Activated CD8-positive, alpha-beta memory T cell treated with anti-CD3 and anti-CD28 coated beads, Interleukin-2, amount 10 ng/mL, durations not matched to agents 7 days and 5 days (primary cell): ENCODE measurements at regions not wholly inside any gene's neighbourhood (a gene's known extent, or its start where the extent isn't known, plus 50 kb on each side); places are given as distances from the start of the nearest gene placed in this dataset.

ENCODE experiments used
- ATAC-seq: fragments of 150-1000 bp; cut with Tn5 transposase; one replicate; pipeline ENCODE4 v1.10.0; 2021; ENCODE audit warnings: moderate library complexity
- CTCF ChIA-PET: fragments of 350-600 bp; sonication (Branson Sonifier 250); formaldehyde crosslinking; loops from one replicate; lab custom pipeline; 2021; ENCODE audit warnings: antibody characterized with exemption; lab: Charles Lee
- DNase-seq: peaks from one replicate; pipeline ENCODE4 v3.0.0-alpha.2; 2020
- H3K27ac Mint-ChIP-seq: one replicate; pipeline ENCODE4 v1.8.0; 2021; ENCODE audit warnings: mild to moderate bottlenecking, mixed read lengths
- H3K27me3 Mint-ChIP-seq: one replicate; pipeline ENCODE4 v1.8.0; 2021; ENCODE audit warnings: mixed read lengths
- H3K36me3 Mint-ChIP-seq: one replicate; pipeline ENCODE4 v1.8.0; 2021; ENCODE audit warnings: mild to moderate bottlenecking, mixed read lengths
- H3K4me1 Mint-ChIP-seq: one replicate; pipeline ENCODE4 v1.8.0; 2021; ENCODE audit warnings: mixed read lengths
- H3K4me3 Mint-ChIP-seq: one replicate; pipeline ENCODE4 v1.8.0; 2021; ENCODE audit warnings: mild to moderate bottlenecking, moderate library complexity, mixed read lengths
- H3K9me3 Mint-ChIP-seq: one replicate; pipeline ENCODE4 v1.8.0; 2022; ENCODE audit warnings: low read depth, mixed read lengths

DNA sequence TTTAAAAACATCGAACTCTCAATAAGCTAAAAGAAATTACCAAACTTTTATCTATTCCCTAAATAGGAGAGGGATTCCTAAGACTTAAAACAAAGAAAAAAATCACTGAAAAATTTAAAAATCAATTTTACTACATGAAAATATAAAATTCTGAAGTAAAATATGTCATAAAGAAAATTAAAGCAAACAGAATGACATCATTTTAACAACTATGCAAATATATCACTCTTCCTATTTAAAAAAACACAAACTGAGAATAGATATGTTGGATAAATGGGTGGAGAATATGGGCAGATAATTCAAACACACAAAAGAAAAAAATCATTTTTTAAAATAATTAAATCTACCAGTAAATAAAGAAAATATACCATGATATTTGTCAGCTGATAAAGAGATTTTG is 510.0 kb downstream of the BCL11B start:
- Mint-ChIP-seq H3K4me1 (no peaks in the 10 kb centered on the region), H3K9me3 (peaks cover 14% of the 10 kb centered on the region), H3K27me3 (peaks cover 3% of the 10 kb centered on the region), H3K27ac (no peak overlapping the region), H3K4me3 (no peak overlapping the region), H3K36me3 (no peaks in the 10 kb centered on the region)
- DNase-seq = no peak
- CTCF ChIA-PET = no interaction called here
- no peak for ATAC-seq

DNA sequence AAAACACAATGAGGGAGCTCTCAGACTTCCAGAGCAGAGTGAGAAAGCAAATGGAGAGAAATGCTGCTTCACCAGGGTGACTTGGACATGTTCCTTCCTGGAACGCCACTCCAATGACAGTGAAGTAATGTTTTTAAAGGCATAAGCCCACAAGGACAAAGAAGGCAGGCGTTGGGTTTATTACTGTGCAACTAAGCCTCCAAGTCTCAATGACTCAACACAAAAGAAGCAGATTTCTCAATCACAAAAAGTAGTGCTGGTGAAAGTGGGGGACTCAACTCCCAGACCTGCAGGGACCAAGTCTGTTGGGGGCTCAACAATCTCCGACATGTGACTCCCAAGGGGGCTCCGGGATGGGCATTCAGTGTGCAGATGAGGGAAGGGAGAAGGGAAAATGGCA is 505.2 kb downstream of the BCL11B start:
- no peak overlapping the region for H3K4me3 Mint-ChIP-seq
- no peak overlapping the region for H3K27ac Mint-ChIP-seq
- no peaks in the 10 kb centered on the region for H3K4me1 Mint-ChIP-seq
- H3K9me3 Mint-ChIP-seq = peaks cover 9% of the 10 kb centered on the region
- CTCF ChIA-PET = interaction anchor here (0.9 kb wide), 1 partner anchor 19 kb away, joined by 3 read pairs; no protein-coding TSS in a partner anchor
- H3K27me3 Mint-ChIP-seq = peaks cover 11% of the 10 kb centered on the region
- no peak for ATAC-seq
- H3K36me3 Mint-ChIP-seq = no peaks in the 10 kb centered on the region
- DNase-seq = no peak

DNA sequence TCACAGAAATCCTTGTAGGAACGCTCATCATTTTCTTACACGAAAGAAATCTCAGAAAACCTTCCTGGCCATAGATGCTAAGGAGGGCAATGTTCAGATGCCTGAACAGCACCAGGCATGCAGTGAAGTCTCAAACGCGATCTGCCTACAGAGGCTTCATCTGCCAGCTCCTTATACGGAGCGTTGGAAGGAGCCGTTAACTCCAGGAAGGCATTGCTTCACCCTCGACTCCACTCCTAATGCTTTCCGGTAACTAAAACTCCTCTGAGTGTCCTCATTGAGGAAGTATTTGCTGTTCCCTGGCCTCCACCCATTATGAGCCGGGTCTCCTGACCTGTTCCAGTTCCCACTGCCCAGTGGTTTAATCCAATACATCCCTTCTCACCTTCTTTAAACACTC is 502.7 kb downstream of the BCL11B start:
- H3K27me3 Mint-ChIP-seq = peaks cover 11% of the 10 kb centered on the region
- no peak for ATAC-seq
- no peaks in the 10 kb centered on the region for H3K9me3 Mint-ChIP-seq
- no peaks in the 10 kb centered on the region for H3K36me3 Mint-ChIP-seq
- H3K27ac Mint-ChIP-seq = no peak overlapping the region
- H3K4me3 Mint-ChIP-seq = no peak overlapping the region
- H3K4me1 Mint-ChIP-seq = no peaks in the 10 kb centered on the region
- no peak for DNase-seq
- CTCF ChIA-PET = no interaction called here

DNA sequence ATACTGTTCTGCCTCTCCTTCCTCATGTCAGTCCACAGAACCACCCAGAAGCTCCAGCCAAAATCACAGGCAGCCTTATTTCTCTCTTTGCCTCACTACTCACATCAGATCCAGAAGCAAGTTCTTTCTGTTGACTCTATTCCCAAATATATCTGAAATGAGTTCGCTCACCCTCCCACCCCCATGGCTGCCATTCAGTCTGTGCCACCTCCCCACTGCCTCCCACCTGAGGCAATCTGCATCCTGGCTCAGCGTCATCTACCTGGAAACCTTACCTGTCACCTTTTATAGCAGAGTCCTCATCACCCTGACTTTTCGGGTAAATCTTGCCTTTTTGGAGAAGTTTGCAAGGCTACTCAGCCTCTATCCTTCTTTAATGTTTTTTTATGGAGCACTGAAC is 501.8 kb downstream of the BCL11B start:
- DNase-seq (no peak), ATAC-seq (no peak)
- H3K4me1 Mint-ChIP-seq = no peaks in the 10 kb centered on the region
- H3K27me3 Mint-ChIP-seq = peaks cover 11% of the 10 kb centered on the region
- no peak overlapping the region for H3K27ac Mint-ChIP-seq
- no peaks in the 10 kb centered on the region for H3K9me3 Mint-ChIP-seq
- H3K36me3 Mint-ChIP-seq = no peaks in the 10 kb centered on the region
- no peak overlapping the region for H3K4me3 Mint-ChIP-seq
- CTCF ChIA-PET = no interaction called here

DNA sequence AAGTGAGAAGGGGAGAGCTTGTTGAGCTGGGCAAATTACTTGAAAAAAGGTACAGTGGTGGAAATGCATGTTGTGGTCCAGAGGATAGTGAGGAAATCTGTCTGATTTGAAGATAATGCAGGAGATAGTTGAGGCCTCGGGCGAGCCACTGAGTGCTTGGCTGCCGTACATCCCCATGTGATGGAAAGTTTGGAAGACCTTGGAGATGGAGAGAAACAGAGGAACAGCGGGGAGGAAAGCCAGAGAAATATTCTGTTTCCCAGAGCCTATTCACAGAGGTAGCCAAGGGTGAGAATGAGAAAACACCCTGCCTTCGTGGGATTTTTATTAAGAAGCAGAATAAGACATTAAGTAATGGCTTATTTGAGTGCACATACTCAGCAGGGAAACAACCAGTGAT is 498.2 kb downstream of the BCL11B start:
- CTCF ChIA-PET = no interaction called here
- no peak for ATAC-seq
- Mint-ChIP-seq H3K4me3 (no peak overlapping the region), H3K27ac (no peak overlapping the region), H3K9me3 (no peaks in the 10 kb centered on the region), H3K4me1 (no peaks in the 10 kb centered on the region), H3K36me3 (no peaks in the 10 kb centered on the region), H3K27me3 (no peaks in the 10 kb centered on the region)
- DNase-seq = no peak

DNA sequence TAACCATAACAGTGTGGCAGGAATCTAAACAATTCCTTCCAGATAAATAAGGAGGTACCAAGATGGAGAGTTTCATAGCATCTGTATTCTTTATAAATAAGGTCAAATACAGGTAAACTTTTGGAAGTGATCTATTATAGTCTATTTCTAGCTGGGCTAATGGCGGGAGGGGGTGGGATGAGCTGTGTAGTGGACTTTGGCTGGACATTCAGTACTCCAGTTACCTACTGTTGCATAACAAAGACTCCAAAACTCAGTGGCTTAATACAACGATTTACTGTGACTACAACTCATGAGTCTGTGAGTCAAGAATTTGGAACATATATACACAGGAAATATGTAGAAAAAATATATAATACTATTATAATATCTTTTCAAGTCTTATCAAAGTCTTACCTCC is 496.1 kb downstream of the BCL11B start:
- DNase-seq = no peak
- Mint-ChIP-seq H3K27ac (no peak overlapping the region), H3K4me1 (no peaks in the 10 kb centered on the region), H3K36me3 (no peaks in the 10 kb centered on the region), H3K4me3 (no peak overlapping the region), H3K27me3 (no peaks in the 10 kb centered on the region), H3K9me3 (no peaks in the 10 kb centered on the region)
- CTCF ChIA-PET = no interaction called here
- ATAC-seq = no peak

DNA sequence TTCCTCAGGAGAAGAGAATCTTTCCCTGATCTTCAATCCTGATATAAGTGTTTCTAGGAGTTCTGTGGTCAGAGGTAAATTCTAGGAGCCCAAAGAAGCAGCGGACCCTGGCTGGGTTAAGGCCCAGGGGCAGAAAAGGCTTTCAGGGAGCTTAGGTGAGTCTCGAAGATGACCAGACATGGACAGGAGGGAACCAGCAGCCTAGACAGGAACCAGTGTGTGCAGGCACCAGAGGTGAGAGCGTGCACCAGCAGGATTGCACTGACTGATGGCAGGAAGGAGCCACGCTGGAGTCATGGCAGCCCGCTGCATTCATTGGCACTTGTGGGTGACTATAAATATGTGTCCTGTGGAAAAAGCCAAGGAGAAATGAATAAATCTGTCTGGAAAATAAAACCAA is 489.9 kb downstream of the BCL11B start:
- DNase-seq = no peak
- Mint-ChIP-seq H3K9me3 (no peaks in the 10 kb centered on the region), H3K27ac (no peak overlapping the region), H3K36me3 (no peaks in the 10 kb centered on the region), H3K4me1 (no peaks in the 10 kb centered on the region), H3K4me3 (no peak overlapping the region), H3K27me3 (no peaks in the 10 kb centered on the region)
- ATAC-seq = no peak
- CTCF ChIA-PET = no interaction called here

DNA sequence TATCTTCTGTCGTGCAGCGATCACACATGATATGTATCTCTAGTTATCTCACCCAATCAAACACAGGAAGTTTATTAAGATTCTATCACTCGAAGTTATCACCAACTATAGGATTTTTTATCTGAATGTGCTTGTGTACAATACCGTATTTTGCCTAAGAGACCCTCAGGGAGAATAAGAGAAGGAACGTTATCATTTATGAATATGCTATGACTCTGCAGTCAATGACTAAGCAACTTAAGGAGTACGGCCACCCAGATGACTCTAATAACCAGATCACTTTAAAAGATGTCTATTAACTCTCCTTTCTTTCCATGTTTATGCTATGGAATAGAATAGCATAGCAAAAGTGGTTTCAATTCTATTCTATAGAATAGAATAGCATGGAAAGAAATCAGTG is 486.4 kb downstream of the BCL11B start:
- Mint-ChIP-seq H3K4me3 (no peak overlapping the region), H3K4me1 (no peaks in the 10 kb centered on the region), H3K27me3 (peaks cover 4% of the 10 kb centered on the region), H3K27ac (no peak overlapping the region), H3K36me3 (no peaks in the 10 kb centered on the region), H3K9me3 (no peaks in the 10 kb centered on the region)
- no peak for DNase-seq
- ATAC-seq = no peak
- CTCF ChIA-PET = interaction anchor here (1.1 kb wide), 1 partner anchor 19 kb away, joined by 3 read pairs; no protein-coding TSS in a partner anchor

DNA sequence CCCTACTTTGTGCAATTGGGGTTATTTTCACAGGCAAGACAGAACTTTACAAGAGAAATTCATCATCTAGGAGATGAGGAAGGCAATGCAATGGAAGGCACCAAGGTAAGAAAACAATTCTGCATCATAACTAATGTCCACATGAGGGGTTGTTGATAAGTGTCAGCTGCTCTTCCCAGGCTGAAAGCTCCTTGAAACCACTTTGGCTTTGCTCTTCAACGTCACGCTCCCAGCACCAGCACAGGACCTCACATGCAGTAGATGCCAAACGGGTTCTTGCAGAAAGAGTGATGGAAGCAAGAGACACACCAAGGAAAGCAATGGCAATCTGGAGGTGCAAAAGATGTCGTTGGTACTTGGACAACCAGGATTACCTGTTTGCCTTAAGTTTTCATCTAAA is 485.5 kb downstream of the BCL11B start:
- no peaks in the 10 kb centered on the region for H3K36me3 Mint-ChIP-seq
- DNase-seq (no peak), ATAC-seq (no peak)
- H3K27me3 Mint-ChIP-seq = peaks cover 4% of the 10 kb centered on the region
- H3K4me3 Mint-ChIP-seq = no peak overlapping the region
- H3K27ac Mint-ChIP-seq = no peak overlapping the region
- H3K9me3 Mint-ChIP-seq = no peaks in the 10 kb centered on the region
- H3K4me1 Mint-ChIP-seq = no peaks in the 10 kb centered on the region
- CTCF ChIA-PET = no interaction called here

DNA sequence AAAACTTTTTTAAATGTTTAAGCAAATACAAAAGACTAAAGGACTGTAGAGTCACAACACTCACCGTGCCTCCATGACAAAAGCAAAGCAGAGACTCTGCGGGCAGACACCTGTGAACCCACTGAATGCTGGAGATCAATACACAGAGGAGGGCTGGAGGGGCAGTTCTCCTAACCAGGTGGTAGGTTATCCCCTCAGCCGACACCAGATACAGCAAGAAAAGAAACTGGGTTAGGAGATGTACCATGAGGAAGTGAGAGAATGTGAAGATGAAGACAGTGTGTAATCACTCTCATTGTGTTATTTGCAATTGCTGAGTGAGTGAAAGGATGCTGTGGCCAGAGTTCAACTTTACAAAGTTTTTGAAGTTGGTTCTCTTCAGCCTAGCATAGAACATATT is 480.3 kb downstream of the BCL11B start:
- no peak for DNase-seq
- no peaks in the 10 kb centered on the region for H3K36me3 Mint-ChIP-seq
- H3K27ac Mint-ChIP-seq = no peak overlapping the region
- H3K9me3 Mint-ChIP-seq = no peaks in the 10 kb centered on the region
- no peaks in the 10 kb centered on the region for H3K4me1 Mint-ChIP-seq
- H3K4me3 Mint-ChIP-seq = no peak overlapping the region
- ATAC-seq = no peak
- CTCF ChIA-PET = no interaction called here
- H3K27me3 Mint-ChIP-seq = peaks cover 4% of the 10 kb centered on the region

DNA sequence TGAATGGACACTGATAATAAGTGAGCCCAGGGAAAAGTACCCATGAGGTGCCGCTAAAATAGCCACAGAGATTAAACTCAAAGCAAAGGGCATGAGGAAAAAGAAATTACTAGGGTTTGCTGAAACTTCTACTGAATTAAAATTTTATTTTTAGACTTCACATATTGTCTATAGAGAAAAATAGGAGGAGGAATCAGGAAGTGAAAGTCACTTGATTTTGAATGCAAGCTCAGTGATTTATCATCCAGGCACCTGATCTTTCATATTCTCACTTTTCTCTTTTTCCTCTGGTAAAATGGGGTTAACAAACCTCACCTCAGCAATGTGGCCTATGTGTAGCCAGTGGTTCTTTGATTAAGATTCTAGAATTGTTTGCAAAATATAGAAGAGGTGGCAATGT is 479.8 kb downstream of the BCL11B start:
- H3K36me3 Mint-ChIP-seq = no peaks in the 10 kb centered on the region
- CTCF ChIA-PET = no interaction called here
- no peaks in the 10 kb centered on the region for H3K4me1 Mint-ChIP-seq
- DNase-seq = no peak
- peaks cover 4% of the 10 kb centered on the region for H3K27me3 Mint-ChIP-seq
- no peak for ATAC-seq
- no peaks in the 10 kb centered on the region for H3K9me3 Mint-ChIP-seq
- no peak overlapping the region for H3K4me3 Mint-ChIP-seq
- no peak overlapping the region for H3K27ac Mint-ChIP-seq

DNA sequence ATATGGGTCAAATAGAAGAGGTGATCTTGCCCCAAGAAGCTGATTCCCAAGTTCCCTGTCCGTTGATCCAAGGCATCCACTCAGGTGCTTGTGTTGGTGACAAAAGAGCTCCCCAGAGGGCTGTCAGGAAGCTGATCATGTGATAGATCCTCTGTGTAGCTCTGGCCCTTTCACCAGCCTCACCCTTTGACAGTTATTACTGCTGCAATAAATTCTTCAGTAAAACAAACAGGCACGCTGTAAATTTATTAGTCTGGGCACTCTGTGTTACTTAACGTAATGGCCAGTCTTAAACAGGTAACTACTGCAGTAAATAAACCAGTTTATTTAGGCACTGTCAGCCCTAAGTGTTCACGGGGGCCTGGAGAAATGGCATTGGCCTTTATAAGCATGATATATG is 473.9 kb downstream of the BCL11B start:
- Mint-ChIP-seq H3K4me3 (no peak overlapping the region), H3K36me3 (no peaks in the 10 kb centered on the region), H3K4me1 (no peaks in the 10 kb centered on the region), H3K27ac (no peak overlapping the region), H3K27me3 (no peaks in the 10 kb centered on the region), H3K9me3 (no peaks in the 10 kb centered on the region)
- ATAC-seq = no peak
- DNase-seq = no peak
- CTCF ChIA-PET = no interaction called here

DNA sequence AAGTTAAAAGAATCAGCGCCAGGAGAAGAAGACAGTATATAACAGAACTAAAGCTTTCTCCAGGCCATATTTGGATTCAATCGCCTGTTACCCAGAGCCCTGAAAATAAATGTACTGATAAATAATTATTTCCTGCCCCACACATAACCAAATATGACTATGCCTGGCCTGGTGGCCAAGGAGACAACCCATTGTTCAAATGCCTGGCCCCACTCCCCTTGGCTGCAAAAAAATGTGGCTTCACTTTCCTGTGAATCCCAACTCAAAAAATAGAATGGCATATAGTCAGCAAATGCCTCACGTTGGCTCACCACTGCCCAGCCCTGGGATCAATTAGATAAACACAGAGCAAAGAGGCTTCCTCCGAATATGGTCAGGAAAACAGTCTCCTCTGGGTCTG is 472.1 kb downstream of the BCL11B start:
- CTCF ChIA-PET = no interaction called here
- DNase-seq = no peak
- no peak overlapping the region for H3K27ac Mint-ChIP-seq
- no peaks in the 10 kb centered on the region for H3K4me1 Mint-ChIP-seq
- H3K27me3 Mint-ChIP-seq = no peaks in the 10 kb centered on the region
- no peaks in the 10 kb centered on the region for H3K36me3 Mint-ChIP-seq
- no peak for ATAC-seq
- H3K4me3 Mint-ChIP-seq = no peak overlapping the region
- H3K9me3 Mint-ChIP-seq = no peaks in the 10 kb centered on the region

DNA sequence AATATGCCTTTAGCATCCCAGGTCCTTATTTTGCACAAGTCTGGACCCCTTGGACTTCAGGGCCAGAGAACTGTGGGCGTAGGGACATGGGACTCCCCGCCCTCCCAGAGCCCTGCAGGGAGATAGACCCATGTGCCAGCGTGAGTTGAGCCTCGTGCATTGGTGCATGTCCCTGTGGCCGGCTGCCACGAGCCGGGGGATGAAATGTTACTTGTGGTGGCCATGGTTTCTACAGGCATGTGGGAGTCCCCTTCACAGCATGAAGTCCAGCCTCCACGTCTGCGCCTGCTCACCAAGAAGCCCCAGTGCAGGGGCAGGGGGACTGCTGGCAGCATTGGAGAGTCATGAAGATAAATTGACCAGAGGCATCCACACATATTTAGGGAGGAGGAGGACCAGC is 470.0 kb downstream of the BCL11B start:
- Mint-ChIP-seq H3K4me1 (no peaks in the 10 kb centered on the region), H3K4me3 (no peak overlapping the region), H3K9me3 (no peaks in the 10 kb centered on the region), H3K36me3 (no peaks in the 10 kb centered on the region), H3K27me3 (no peaks in the 10 kb centered on the region), H3K27ac (no peak overlapping the region)
- DNase-seq = no peak
- no peak for ATAC-seq
- CTCF ChIA-PET = no interaction called here

DNA sequence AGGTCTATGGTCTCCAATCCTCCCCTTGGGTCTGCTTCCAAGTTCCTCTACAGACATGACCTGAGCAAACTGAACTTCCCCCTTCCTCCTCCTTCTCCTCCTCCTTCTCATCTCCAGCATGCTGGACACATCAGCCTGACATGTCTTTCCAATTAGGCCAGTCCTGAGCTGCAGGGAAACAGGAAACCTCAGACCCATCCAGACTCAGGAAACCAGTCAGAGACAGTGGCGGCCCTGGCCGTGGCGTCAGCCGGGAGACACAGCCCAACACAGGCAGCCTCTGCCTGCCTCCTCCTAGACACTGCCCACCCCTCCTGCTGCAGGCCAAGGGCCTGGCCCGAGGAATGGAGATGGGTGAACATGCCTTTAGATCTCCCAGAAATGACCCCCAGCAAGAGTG is 468.8 kb downstream of the BCL11B start:
- no peak for ATAC-seq
- Mint-ChIP-seq H3K4me3 (no peak overlapping the region), H3K27me3 (no peaks in the 10 kb centered on the region), H3K9me3 (no peaks in the 10 kb centered on the region), H3K27ac (no peak overlapping the region), H3K36me3 (no peaks in the 10 kb centered on the region), H3K4me1 (peaks cover under 1% of the 10 kb centered on the region)
- DNase-seq = no peak
- CTCF ChIA-PET = no interaction called here
